ENCODE measurements at regions not wholly inside any gene's neighbourhood (a gene's known extent, or its start where the extent isn't known, plus 50 kb on each side); places are given as distances from the start of the nearest gene placed in this dataset.

DNA sequence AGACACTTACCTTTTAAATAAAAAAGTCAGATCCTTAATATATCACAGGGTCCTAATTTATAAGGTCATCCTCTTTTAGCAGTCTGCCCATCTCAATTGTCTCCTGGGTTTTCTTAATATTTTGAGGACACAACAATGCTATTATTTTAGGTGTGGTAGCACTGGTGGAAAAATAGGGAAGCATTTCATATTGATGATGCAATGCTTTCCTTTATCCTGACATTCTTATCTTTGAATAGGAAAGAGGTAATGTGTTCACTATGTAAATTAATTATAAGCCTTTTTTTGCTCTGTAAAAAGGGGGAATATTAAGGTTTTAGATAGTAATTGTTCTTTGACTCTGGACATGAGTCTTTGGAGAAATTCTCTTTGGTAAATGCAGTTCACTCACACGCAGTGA is 164.7 kb downstream of the YTHDC2 start:
- TF ChIP-seq, protein P1, sequence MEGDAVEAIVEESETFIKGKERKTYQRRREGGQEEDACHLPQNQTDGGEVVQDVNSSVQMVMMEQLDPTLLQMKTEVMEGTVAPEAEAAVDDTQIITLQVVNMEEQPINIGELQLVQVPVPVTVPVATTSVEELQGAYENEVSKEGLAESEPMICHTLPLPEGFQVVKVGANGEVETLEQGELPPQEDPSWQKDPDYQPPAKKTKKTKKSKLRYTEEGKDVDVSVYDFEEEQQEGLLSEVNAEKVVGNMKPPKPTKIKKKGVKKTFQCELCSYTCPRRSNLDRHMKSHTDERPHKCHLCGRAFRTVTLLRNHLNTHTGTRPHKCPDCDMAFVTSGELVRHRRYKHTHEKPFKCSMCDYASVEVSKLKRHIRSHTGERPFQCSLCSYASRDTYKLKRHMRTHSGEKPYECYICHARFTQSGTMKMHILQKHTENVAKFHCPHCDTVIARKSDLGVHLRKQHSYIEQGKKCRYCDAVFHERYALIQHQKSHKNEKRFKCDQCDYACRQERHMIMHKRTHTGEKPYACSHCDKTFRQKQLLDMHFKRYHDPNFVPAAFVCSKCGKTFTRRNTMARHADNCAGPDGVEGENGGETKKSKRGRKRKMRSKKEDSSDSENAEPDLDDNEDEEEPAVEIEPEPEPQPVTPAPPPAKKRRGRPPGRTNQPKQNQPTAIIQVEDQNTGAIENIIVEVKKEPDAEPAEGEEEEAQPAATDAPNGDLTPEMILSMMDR (IDR thresholded peaks at IDR 0.05) = no peak
- TF ChIP-seq EZH2 (IDR thresholded peaks at IDR 0.05) (no peak), EZH2phosphoT487 (IDR thresholded peaks at IDR 0.05) (no peak)
- H3K79me2 ChIP-seq (ENCODE audit: low read depth) = no peaks in the 10 kb centered on the region
- Mint-ChIP-seq H3K4me3 (no peak overlapping the region), H3K9me3 (peaks cover 13% of the 10 kb centered on the region), H3K36me3 (no peaks in the 10 kb centered on the region), H3K27me3 (ENCODE audit: insufficient read depth, low read depth) (no peaks in the 10 kb centered on the region), H3K4me1 (peaks cover 42% of the 10 kb centered on the region), H3K27ac (no peak overlapping the region)
- no peak overlapping the region for H3K27ac ChIP-seq
- H2AFZ ChIP-seq (replicated peaks) = no peak overlapping the region
- H3K4me1 ChIP-seq = peaks cover 30% of the 10 kb centered on the region
- no peaks in the 10 kb centered on the region for H3K36me3 ChIP-seq
- H3K9me3 ChIP-seq (ENCODE audit: low read depth) = no peaks in the 10 kb centered on the region
- no peaks in the 10 kb centered on the region for H3K27me3 ChIP-seq
- peaks cover 21% of the 10 kb centered on the region for H3F3A ChIP-seq (ENCODE audit: low read depth)
- no peak overlapping the region for H3K4me2 ChIP-seq
- H3K9ac ChIP-seq = no peak overlapping the region
- no peak for DNase-seq (ENCODE audit: low spot score)
- H4K20me1 ChIP-seq (ENCODE audit: low read depth) = no peaks in the 10 kb centered on the region
- no peak overlapping the region for H3K4me3 ChIP-seq

DNA sequence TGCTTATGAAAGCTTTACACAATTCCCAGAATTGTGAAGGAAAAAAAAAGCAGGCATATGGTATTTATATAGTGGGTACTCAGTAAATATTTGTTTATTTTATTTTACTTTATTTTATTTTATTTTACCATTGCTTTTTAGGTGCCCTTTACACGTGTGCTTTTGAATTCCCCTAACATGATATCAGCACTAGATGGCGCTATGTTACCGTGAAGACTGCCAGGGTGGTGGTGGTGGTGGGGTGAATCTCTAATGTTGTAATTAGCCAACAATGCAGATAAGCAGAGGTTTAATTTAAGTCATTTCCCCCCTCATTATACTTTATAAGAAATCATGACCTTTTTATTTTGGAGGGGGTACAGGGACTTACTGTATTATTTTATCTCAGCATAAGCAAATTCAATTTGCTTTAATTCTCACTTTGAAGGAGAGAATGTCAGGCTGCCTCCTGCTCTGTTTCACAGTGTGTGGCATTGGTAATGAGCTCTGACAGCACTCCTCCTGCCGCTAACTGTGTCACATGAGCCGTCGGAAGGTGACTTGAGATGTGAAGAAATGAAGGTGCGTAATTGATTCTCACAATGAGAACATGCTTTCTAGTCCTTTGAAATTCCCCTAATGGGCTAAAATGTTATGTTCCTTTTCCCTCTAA is 165.6 kb downstream of the YTHDC2 start:
- no peaks in the 10 kb centered on the region for H3K36me3 ChIP-seq
- Mint-ChIP-seq H3K4me1 (peaks cover 44% of the 10 kb centered on the region), H3K27me3 (ENCODE audit: insufficient read depth, low read depth) (no peaks in the 10 kb centered on the region), H3K36me3 (no peaks in the 10 kb centered on the region), H3K27ac (peak overlapping the region; percentile 42), H3K4me3 (no peak overlapping the region), H3K9me3 (peaks cover 7% of the 10 kb centered on the region)
- H4K20me1 ChIP-seq (ENCODE audit: low read depth) = no peaks in the 10 kb centered on the region
- no peaks in the 10 kb centered on the region for H3K27me3 ChIP-seq
- DNase-seq (ENCODE audit: low spot score) = peak; percentile 77
- H3K4me3 ChIP-seq = no peak overlapping the region
- H3K27ac ChIP-seq = no peak overlapping the region
- peaks cover 33% of the 10 kb centered on the region for H3K4me1 ChIP-seq
- no peaks in the 10 kb centered on the region for H3K79me2 ChIP-seq (ENCODE audit: low read depth)
- H3K9ac ChIP-seq = no peak overlapping the region
- H3F3A ChIP-seq (ENCODE audit: low read depth) = peaks cover 23% of the 10 kb centered on the region
- TF ChIP-seq EZH2phosphoT487 (IDR thresholded peaks at IDR 0.05) = no peak
- TF ChIP-seq, protein P1 (IDR thresholded peaks at IDR 0.05) = peak; percentile 88
- no peaks in the 10 kb centered on the region for H3K9me3 ChIP-seq (ENCODE audit: low read depth)
- peak overlapping the region; percentile 19 for H3K4me2 ChIP-seq
- H2AFZ ChIP-seq (replicated peaks) = no peak overlapping the region

DNA sequence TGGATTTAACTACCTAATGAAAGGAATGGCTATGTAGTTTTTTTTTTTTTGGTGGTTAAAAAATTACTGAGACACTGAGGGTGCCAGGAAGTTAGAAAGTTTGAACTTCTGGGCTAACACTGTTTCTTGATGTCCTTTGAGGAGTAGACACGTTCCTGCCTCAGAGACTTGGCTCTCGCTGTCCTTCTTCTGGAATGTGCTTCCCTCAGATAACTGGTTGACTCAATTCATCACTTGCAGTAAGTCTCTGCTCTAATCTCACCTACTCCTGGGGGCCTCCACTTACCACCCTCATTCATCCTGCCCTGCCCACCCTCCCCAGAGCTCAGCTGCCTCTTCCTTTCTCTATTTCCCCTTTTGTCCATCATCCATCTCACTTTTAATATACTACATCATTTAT is 167.0 kb downstream of the YTHDC2 start:
- no peak overlapping the region for H3K27ac Mint-ChIP-seq
- Histone ChIP-seq H3K4me1 (peaks cover 33% of the 10 kb centered on the region), H3K27me3 (no peaks in the 10 kb centered on the region), H4K20me1 (ENCODE audit: low read depth) (no peaks in the 10 kb centered on the region), H3F3A (ENCODE audit: low read depth) (peaks cover 23% of the 10 kb centered on the region), H3K27ac (no peak overlapping the region), H3K9me3 (ENCODE audit: low read depth) (no peaks in the 10 kb centered on the region), H3K9ac (no peak overlapping the region), H2AFZ (replicated peaks) (no peak overlapping the region), H3K4me3 (no peak overlapping the region), H3K36me3 (no peaks in the 10 kb centered on the region), H3K4me2 (no peak overlapping the region), H3K79me2 (ENCODE audit: low read depth) (no peaks in the 10 kb centered on the region)
- H3K27me3 Mint-ChIP-seq (ENCODE audit: insufficient read depth, low read depth) = no peaks in the 10 kb centered on the region
- no peak overlapping the region for H3K4me3 Mint-ChIP-seq
- H3K9me3 Mint-ChIP-seq = no peaks in the 10 kb centered on the region
- TF ChIP-seq, protein P1 (IDR thresholded peaks at IDR 0.05) = no peak
- TF ChIP-seq EZH2phosphoT487 (IDR thresholded peaks at IDR 0.05) (no peak), EZH2 (IDR thresholded peaks at IDR 0.05) (no peak)
- DNase-seq (ENCODE audit: low spot score) = no peak
- H3K4me1 Mint-ChIP-seq = peaks cover 44% of the 10 kb centered on the region
- no peaks in the 10 kb centered on the region for H3K36me3 Mint-ChIP-seq
